D721Med (cell line): ENCODE measurements at regions not wholly inside any gene's neighbourhood (a gene's known extent, or its start where the extent isn't known, plus 50 kb on each side); places are given as distances from the start of the nearest gene placed in this dataset.

Experiments used
- DNase-seq: peaks from one replicate; pipeline ENCODE4 v3.0.0; 2011; ENCODE audit warnings: low spot score; ENCODE audit not compliant: insufficient read length
- FAIRE-seq: peaks from 2 replicates; lab custom pipeline; 2011; peaks lifted over from hg19 to GRCh38; lab: Jason Lieb, UNC
- CTCF ChIP-seq: IDR thresholded peaks from 2 replicates; pipeline ENCODE4 v1.5.1; 2012; ENCODE audit warnings: mild to moderate bottlenecking, control low read depth; ENCODE audit not compliant: insufficient read depth; ENCODE audit errors: missing control alignments

GRCh38 chr3:159157275-159157674 is 355.4 kb downstream of the MFSD1 start:
- no peak for TF ChIP-seq CTCF
- no peak for DNase-seq
- FAIRE-seq, result no peak

- TF ChIP-seq CTCF, result no peak
- DNase-seq (no peak), FAIRE-seq (no peak)
These were observed 356.4 kb downstream of the MFSD1 start for GRCh38 chr3:159158213-159158612.

GRCh38 chr3:159158801-159159200 is 356.9 kb downstream of the MFSD1 start:
- DNase-seq (no peak), FAIRE-seq (no peak)
- TF ChIP-seq CTCF, result no peak

- no peak for TF ChIP-seq CTCF
- DNase-seq, result no peak
- FAIRE-seq, result no peak
These were observed 357.7 kb downstream of the MFSD1 start for GRCh38 chr3:159159546-159159945.

- TF ChIP-seq CTCF, result no peak
- FAIRE-seq (no peak), DNase-seq (no peak)
These were observed 361.8 kb downstream of the MFSD1 start for GRCh38 chr3:159163656-159164055.

GRCh38 chr3:159165961-159166360 is 364.1 kb downstream of the MFSD1 start:
- DNase-seq (no peak), FAIRE-seq (no peak)
- no peak for TF ChIP-seq CTCF

GRCh38 chr3:159166899-159167586 is 365.2 kb downstream of the MFSD1 start:
- FAIRE-seq (no peak), DNase-seq (no peak)
- no peak for TF ChIP-seq CTCF
